SK-N-SH (cell line): ENCODE measurements at regions not wholly inside any gene's neighbourhood (a gene's known extent, or its start where the extent isn't known, plus 50 kb on each side); places are given as distances from the start of the nearest gene placed in this dataset.

Experiments used
- CTCF ChIP-seq: fragments of 200-600 bp; sonication (generic); IDR thresholded peaks from 2 replicates; pipeline ENCODE4 v1.6.1; 2017; ENCODE audit warnings: antibody characterized with exemption, mild to moderate bottlenecking, moderate library complexity
- EZH2phosphoT487 ChIP-seq: fragments of 200-600 bp; sonication (generic); IDR thresholded peaks from 2 replicates; pipeline ENCODE4 v1.6.1; 2017; ENCODE audit warnings: low read depth, mixed run types, mild to moderate bottlenecking, antibody characterized with exemption, moderate library complexity, borderline replicate concordance

GRCh38 chr4:171157462-171158082, 655.6 kb upstream of the GALNTL6 start:
- TF ChIP-seq EZH2phosphoT487: no peak
- TF ChIP-seq CTCF: no peak
